H1 (cell line): ENCODE measurements at regions not wholly inside any gene's neighbourhood (a gene's known extent, or its start where the extent isn't known, plus 50 kb on each side); places are given as distances from the start of the nearest gene placed in this dataset.

ENCODE experiments used
- E2F6 ChIP-seq: IDR thresholded peaks from 2 replicates; pipeline ENCODE4 v1.6.1; 2012; ENCODE audit warnings: inconsistent platforms
- HDAC6 ChIP-seq: IDR thresholded peaks from one replicate; pipeline ENCODE4 v1.7.1; 2012; ENCODE audit warnings: low read depth, mild to moderate bottlenecking, inconsistent platforms, low read length, moderate library complexity

- TF ChIP-seq E2F6 (no peak), HDAC6 (no peak)
These were observed 292.5 kb upstream of the CNR1 start (continued) for GRCh38 chr6:88458662-88459061.
